HG03139 (cell line): ENCODE measurements at regions not wholly inside any gene's neighbourhood (a gene's known extent, or its start where the extent isn't known, plus 50 kb on each side); places are given as distances from the start of the nearest gene placed in this dataset.
"Not testable (repeated sequence)": the region's sequence is repeated elsewhere in the genome, so short reads cannot be mapped to it uniquely, and the experiment has no call there.

Source experiments
- ATAC-seq: cut with Tn5 transposase; IDR thresholded peaks from one replicate; pipeline ENCODE4 v1.9.1; 2021; ENCODE audit not compliant: unreplicated experiment

DNA sequence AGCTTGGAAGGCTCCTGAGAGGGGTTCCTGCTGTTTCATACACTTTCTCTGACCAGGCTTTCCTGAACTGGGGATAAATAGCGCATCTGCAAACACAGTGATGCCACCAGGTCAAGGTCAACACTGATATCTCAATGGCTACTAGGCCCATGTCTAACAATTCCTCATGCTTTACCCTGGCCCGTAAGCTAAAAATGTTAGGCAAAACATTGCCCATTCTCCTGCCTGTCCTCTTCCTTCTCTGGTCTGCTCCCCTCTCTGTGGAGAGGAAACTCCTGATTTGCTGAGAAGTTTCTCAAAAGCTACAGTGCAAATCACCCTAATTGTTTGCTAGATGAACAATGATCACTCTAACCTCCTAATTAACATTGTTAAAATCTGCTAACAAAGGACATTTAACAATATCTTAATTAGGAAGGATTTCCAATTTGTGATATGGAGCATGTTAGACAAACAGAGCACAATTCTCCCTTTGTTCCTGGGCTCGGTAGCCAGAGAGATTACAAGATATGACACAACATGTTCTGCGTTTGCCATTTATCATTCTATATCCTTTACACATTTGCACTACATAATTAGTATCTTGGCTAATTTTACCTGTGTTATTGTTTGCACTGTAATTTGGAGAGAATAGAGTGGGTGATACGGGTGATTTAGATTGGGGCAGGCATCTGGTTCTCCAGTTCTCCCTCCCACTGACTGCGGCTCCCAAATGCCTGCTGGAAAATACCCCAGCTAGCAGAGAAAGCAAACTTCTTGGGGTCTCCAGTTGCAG, 266.8 kb downstream of the CD83 start:
- no peak for ATAC-seq

GRCh38 chr6:14386263-14386662, 268.7 kb downstream of the CD83 start:
- no peak for ATAC-seq

DNA sequence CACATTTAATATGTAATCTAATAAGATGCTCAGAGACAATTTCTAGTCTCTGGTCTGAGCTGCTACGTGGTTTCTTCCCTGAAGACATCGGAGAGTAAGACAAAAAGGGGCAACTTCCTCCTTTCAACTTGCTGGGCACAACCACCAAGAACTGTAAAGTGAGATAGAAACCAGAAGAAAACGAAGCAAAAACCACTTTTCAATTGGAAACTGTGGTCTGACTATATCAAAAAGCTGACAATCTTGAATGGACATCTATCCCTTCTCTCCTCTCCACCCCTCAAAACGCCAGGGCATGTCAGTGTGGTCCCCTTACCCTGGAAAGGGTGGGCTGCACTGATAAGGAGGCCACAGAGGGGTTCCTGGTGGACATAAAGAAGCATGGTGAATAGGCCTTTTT, 269.1 kb downstream of the CD83 start:
- no peak for ATAC-seq

GRCh38 chr6:14388371-14388770, 270.8 kb downstream of the CD83 start:
- no peak for ATAC-seq

GRCh38 chr6:14389776-14390175, 272.2 kb downstream of the CD83 start:
- ATAC-seq: not testable (repeated sequence)

DNA sequence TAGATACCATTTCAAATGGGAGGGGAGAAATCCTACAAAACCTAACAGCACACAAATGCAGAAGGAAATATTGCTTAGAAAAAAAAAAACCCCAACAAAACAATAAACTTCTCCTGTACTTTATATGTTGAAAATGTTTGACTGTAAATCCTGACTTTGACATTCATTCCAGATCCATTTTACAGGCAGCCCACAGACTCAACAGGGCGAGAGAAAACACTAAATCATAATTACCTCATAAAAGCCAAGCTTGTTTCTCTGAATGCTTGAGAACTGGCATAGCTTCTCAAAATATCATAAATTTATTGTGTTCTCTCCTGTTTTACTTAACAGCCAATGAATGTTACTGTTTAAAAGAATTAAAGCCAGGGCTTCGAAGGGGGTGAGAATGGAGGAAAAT, 273.2 kb downstream of the CD83 start:
- no peak for ATAC-seq

- ATAC-seq: no peak
Measured at GRCh38 chr6:14393910-14394309, 276.3 kb downstream of the CD83 start.

DNA sequence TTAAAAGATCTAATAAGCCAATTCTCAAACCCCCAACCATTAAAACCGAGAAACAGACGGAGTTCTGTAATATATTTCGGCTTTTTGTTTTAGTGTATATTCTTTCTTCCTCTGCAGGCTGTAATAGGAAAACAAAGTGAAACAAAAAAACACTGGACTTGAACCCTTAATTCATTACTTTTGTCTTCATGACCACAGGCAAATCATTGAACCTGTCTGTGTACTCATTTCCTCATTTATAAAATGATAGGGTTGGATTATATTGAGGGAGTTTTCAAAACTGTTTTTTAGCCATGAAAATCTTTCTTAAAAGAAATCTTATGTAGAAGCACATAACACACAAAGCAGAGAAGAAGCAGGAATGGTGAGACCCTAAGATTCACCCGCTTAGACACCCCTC, 278.8 kb downstream of the CD83 start:
- ATAC-seq: no peak

DNA sequence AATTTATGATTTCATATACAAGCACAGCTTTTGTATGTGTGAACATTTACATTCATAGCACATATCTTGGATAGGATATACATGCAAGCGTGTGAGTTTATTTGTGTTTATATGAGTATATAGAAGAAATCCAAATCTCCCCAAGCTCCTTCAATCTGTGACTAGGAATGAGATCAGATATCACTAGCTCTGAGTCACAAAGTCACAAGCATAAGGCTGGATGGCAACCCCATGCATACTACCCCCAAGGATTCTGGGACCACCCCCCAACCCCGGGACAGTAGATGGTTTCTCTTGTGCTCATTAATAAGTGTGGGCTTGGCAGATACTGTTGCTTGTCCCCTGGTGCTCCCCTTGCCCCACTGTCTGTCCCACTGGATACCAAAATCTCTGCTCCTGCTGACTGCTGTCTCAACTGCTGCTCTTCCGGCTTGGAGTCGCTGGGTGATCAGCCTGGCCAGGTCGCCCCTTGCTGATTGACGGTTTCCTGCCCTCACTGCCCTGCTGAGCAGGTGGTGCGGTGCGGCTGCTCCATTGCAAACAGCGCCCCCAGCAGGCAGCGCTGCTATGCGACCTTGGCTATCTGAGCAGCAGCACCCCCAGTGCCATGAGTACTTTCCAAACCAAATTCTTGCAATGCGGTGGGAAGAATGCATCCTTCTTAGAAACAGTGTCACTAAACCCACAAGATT, 279.4 kb downstream of the CD83 start:
- ATAC-seq: no peak

DNA sequence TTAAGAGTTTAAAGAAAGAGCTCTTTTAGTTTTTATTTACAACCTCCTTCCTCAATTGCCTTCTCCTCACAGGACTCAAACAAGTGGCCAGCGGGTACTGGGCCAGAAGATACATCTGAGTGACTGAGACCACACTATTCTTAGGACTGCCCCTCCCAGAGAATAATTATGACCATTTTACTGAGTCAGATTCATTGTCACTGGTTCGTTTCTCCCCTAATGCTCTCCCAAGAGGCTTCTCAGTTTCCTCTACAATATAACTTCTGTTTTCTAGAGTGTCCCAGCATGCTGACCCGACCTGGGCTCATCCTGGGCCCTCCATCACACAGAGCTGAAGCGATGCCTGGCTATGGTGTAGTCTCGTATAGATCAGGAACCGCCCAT, 279.9 kb downstream of the CD83 start:
- ATAC-seq: no peak

GRCh38 chr6:14398953-14399352, 281.4 kb downstream of the CD83 start:
- no peak for ATAC-seq

DNA sequence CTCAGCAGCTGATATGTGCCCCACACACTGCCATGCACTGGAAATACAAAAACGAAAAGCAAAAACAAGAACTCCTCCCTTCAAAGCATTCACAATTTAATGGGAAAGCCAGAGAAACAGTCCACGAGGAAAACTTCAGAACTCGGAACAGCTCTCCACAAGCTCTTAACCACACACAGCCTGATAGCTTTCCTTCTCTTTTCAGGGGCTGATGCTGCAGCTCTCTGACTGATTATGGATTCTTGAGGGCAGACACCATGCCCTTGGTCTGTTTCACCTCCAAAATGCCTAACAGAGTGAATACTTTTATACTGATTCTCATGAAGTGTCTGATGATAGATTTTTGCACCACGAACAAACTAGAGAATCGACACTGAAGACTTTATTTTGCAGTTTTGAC, 282.1 kb downstream of the CD83 start:
- ATAC-seq: no peak

DNA sequence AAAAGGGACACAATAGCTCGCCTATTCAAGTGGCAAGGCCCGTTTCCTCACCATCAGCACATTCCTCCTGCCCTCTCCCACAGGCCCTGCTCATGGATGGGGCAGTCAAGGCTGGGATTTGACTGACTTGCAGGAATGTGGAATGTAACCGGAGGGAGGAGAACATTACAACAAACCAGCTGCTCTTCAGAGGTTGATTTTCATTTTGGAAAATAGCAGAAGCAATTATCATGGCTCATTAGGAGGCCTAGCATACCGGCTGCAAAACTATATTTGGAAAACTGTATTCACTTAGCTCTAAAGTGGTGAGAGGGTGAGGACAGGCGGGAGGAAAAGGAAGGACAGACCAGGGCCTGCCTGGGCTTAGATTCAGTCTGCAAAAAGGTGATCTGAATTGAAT, 283.7 kb downstream of the CD83 start:
- no peak for ATAC-seq

- ATAC-seq: no peak
Measured at GRCh38 chr6:14406614-14407331, 289.2 kb downstream of the CD83 start.

GRCh38 chr6:14408446-14408845, 290.9 kb downstream of the CD83 start:
- ATAC-seq: no peak

DNA sequence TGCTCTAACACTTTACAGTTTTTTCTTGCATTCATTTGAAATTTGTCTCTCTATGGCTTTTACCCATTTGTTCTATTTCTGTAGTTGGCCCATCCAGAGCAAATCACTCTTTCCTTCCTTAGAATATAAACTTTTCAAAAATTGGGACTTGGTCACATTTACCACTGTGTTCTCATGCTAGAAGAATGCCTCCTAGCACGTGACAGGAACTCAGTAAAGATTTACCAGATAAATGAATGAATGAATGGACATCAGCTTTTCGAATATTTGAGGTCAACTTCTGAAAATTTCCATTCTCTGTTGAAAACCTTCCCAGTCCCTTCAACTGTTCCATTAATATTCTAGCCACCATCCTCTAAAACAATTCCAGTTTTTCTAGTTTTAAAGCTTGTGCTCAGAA, 294.5 kb downstream of the CD83 start:
- no peak for ATAC-seq

- no peak for ATAC-seq
Measured at GRCh38 chr6:14415452-14415851, 297.9 kb downstream of the CD83 start.

- ATAC-seq: no peak
Measured at GRCh38 chr6:14417377-14417776, 299.8 kb downstream of the CD83 start.

GRCh38 chr6:14419224-14419623, 301.7 kb downstream of the CD83 start:
- ATAC-seq: not testable (repeated sequence)

DNA sequence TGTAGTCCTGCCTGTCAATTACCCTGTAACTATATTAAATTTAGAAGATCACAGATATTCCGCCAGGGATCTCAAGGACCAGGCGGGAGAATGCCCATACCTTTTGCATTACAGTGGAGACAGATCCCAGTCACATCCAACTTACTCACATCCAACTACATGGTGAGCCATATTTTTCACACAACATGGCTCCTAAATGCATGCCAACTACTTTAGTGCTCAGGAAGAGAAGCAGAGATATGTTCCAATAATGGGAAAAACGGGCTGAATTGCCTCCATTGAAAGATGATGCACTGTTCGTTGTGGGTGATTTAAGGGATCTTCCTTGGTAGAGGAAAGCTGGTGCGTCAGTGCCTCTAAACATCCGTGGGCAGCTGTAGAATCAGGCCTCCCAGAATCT, 304.5 kb downstream of the CD83 start:
- no peak for ATAC-seq

- no peak for ATAC-seq
Measured at GRCh38 chr6:14422917-14423316, 305.3 kb downstream of the CD83 start.

DNA sequence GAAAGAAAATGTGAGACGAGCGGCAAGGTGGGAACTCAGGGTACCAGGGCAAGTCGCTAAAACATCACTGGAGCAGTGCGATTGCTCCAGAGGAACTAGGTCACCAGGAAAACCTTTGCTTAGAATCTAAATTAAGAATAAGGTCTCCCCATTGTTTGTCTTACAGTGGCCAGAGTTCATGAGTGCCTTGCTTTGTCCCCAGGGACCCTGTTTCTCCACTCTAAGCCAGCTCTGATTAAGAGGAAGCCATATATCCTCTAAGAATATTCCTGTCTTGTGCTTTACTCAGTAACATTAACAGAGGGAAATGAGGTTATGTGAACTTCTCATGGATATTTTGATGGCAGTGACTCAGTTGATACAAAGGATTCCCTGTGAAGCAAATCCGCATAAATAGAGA, 305.8 kb downstream of the CD83 start:
- ATAC-seq: no peak
